GM18520 (cell line): ENCODE measurements at regions not wholly inside any gene's neighbourhood (a gene's known extent, or its start where the extent isn't known, plus 50 kb on each side); places are given as distances from the start of the nearest gene placed in this dataset.
"Not testable (repeated sequence)": the region's sequence is repeated elsewhere in the genome, so short reads cannot be mapped to it uniquely, and the experiment has no call there.

Source experiments
- ATAC-seq: cut with Tn5 transposase; IDR thresholded peaks from one replicate; pipeline ENCODE4 v1.9.1; 2021; ENCODE audit not compliant: unreplicated experiment

DNA sequence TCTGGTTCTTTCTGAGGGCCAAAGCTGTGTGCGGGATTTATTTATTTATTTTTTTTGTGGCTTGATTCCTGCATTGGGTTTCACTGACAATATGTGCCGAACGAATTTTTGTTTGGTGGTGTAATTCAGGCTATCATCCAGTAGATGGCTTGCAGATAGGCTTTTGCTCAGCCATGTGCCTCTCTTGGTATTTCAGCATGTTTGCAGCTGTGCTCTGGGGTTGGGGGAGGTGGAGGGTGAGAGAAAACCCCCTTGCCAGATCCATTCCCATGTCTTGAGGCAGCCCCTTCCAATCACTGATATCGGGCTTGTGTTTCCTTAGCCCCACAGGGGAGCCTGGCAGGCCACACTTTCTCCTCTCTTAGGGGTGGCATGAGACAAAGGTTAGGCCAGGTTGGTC is 302.4 kb downstream of the PTGER3 start:
- no peak for ATAC-seq

DNA sequence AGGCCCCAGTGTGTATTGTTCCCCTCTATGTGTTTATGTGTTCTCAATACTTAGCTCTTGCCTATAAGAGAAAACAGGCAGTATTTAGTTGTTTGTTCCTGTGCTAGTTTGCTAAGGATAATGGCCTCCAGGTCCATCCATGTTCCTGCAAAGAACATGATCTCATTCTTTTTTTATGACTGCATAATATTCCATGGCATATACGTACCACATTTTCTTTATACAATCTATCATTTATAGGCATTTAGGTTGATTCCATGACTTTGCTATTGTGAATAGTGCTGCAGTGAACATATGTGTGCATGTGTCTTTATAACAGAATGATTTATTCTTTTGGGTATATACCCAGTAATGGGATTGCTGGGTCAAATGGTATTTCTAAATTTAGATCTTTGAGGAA is 301.6 kb downstream of the PTGER3 start:
- ATAC-seq, result not testable (repeated sequence)

DNA sequence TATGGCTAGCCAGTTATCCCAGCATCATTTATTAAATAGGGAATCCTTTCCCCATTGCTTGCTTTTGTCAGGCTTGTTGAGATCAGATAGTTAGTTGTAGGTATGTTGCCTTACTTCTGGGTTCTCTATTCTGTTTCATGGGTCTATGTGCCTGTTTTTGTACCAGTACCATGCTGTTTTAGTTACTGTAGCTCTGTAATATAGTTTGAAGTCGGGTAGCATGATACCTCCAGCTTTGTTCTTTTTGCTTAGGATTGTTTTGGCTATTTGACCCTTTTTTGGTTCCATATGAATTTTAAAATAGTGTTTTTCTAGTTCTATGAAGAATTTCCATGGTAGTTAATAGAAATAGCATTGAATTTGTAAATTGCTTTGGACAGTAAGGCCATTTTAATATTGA is 300.5 kb downstream of the PTGER3 start:
- ATAC-seq, result not testable (repeated sequence)

DNA sequence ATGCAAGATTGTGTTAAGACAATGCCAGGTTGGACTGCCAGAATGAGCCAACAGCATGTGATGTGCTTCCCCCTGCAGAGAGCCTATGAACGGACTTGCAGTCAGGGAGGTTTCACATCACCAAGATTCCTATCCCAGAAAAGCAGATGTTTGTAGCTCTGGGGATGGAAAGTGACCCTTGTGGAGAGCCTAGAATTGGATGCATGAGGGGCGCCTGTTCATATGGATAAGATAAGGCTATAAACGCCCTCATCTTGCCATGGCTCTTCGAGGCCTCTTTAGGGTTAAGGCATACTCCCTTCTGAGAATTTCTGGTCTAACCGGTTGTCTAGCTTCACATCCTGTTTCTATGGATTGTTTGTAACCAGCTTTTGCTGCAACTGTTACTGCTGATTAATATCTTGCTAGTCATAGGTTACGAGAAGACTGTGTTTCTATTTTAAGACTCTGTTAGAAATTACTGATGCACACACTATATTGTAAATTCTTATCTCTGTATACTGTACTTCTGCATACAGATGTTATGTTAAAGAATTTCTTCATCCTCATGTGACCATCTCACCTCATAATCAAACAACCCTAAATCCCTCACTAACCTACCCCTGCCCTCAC is 295.8 kb downstream of the PTGER3 start:
- ATAC-seq, result not testable (repeated sequence)

DNA sequence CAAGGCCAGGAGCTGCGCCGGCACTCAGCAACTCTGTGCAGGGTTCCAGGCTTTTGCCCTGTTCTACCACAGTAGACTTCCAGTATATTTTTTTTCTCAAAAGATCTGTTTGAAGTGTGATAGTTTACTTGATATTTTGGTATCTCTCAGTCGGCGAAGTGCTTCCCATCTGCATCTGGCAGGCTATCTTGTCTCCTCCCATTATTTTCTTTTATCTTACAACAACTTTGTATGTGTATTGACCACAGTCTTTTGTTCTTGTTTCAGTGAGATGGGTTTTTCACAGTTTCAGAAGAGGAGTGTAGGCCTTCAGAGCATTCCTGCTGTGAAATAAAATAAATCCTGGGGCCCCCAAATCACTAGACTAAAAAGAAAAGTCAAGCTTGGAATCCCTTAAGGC is 292.9 kb downstream of the PTGER3 start:
- no peak for ATAC-seq

DNA sequence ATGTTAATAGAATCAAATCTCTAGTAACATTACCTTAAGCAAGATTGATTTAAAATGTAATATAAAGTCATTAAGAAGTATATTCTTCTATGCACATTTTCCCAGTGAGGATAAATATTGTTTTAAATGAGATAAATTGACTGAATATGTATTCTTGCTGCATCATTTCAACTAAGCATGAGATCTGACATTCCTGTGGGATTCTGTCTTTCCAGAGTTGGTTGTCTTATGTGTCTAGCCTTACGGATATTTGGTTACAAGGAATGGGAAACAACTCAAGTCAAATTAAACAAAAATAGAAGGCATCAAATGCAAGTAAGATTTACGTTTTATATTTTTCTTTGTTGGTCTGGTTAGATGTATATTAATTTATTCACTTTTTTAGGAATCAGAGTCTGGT is 287.5 kb downstream of the PTGER3 start:
- no peak for ATAC-seq

DNA sequence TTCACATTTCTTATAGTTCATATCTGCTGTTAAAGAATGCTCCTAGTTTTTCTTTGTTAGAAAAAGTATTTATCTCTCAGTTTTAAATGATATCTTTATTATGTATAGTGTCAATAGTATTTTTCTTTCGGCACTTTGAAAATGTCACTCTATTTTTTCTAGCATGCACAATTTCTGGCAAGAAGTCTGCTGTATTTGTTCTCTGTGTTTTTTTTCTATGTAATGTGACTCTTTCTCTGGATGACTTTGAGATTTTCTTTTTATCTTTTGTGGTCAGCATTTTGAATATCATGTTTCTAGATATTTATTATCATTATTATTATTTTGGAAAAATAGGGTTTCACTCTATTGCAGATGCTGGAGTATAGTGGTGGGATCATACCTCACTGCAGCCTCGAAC is 285.2 kb downstream of the PTGER3 start:
- ATAC-seq, result no peak

DNA sequence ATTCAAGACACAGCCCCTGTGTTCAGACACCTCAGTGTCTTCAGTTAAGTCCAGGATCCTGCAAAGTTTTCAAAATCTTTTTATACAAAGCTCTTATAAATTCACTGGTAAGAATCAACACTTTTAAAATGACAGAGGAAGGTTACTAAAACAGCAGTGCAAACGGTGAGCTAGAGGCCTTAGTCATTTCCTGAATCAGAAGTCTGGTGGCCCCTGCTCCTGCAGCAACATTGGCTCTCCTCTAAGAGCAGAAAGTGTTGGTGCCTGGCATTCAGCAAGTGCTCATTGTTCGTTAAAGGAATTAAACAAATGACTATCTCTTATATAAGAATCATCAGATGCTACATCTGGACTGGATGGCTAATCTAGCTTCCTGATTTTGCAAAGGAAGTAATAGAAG is 282.9 kb downstream of the PTGER3 start:
- ATAC-seq, result no peak

DNA sequence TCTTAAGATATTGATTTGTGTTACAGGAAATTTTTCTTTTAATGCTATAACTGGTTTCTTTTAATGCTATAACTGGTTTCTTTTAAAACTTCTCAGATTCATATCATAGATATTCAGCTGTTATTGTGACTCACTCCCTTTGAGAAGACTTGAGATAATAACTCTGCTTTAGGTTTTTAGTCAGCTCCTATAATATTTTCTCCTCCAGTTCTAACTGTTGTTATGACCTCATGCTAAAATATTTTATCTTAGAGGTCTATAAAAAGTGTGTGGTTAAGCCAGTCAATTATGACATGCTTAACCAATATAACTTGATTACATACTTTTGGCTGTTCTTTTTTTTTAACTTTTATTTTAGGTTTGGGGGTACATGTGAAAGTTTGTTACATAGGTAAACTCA is 280.2 kb downstream of the PTGER3 start:
- ATAC-seq, result no peak

DNA sequence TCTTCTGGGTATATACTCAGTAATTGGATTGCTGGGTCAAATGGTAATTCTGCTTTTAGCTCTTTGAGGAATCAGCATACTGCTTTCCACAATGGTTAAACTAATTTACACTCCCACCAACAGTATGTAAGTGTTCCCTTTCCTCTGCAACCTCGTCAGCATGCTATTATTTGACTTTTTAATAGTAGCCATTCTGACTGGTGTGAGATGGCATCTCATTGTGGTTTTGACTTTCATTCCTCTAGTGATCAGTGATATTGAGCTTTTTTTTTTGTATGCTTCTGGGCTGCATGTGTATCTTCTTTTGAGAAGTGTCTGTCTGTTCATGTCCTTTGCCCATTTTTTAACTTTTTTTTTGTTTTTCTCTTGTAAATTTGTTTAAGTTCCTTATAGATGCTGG is 279.4 kb downstream of the PTGER3 start:
- ATAC-seq, result no peak

DNA sequence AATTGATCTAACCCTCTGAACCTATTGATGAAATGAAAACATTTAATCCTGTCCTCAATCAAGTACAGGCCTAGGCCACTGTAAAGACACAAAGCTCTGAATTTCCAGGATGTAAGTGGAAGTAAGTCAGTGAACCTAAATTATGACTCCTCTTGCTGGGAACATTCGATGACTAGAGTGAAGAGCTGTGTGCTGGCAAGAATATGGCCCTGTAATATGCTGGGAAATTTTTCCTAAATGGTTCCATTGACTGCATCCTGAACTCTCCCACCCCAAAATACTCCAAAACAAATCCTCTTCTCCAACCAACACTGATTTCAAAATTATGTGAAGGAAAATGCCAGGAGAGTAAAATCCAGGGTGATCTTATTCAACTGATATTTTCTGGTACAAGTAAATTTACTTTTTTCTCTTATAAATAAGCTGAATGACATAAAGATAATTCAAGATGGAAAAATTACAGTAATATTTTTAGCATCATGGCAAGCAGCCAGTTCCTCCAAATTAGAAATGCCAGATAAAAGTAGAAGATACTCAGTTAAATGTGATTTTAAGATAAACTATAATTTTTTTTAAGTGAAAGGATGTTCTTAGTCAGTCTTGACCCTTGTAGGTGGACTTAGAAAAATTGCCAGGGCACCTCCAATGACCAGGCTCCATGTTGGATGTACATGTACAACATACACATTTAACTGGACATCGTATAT is 269.4 kb downstream of the PTGER3 start:
- ATAC-seq, result no peak

DNA sequence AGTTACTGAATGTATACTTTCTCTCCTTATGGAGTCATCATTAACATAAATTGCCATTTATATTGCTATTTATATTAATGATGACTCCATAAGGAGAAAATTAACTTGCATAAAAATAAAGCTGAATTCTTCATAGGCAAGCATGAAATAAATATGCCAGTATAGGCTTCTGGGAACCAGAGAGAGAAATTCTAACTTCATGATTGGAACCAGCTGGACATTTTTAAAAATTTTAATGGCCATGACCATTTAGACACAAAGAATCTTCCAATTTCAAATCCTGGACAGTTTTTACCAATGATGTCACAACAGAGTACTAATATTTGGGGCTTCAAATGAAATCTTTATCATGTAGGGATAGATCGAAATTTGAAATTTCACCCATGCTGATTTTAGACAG is 268.7 kb downstream of the PTGER3 start:
- no peak for ATAC-seq

DNA sequence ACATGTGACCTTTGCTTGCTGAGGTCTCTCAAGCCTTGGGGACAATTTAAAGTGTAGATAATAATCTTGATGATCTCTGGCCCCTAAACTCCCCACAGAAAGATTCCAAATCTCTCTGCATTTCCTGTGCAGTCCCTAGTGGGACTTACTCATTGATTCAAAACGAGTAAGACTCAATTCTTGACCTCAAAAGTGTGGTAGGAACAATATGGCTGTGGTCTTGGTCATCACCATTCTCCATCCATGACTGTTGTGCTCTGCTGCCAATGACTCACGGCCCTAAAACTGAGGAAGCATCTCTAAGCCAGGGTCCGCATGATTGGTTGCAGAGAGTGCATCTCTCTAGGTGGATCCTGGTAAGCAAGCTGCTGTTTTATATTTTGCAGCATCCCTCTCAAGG is 268.0 kb downstream of the PTGER3 start:
- ATAC-seq, result peak; percentile 52

DNA sequence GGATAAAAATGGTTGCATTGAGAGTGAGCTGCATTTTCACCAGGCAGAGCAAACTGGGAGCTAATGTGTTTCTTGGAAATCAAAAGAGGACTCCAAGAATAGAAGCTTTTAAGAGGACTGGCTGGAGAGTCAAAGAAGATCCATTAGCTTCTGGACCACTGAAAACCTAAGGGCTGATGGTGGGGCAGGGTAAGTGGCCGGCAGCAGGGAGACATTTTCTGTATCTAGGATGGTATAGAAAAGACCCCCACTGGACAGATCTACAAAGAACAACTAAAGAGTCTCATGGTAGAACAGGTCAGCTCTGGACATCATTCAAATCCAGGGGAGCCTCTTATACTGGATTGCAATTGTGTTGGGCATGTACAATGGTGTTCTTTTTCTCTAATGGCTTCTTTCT is 262.3 kb downstream of the PTGER3 start:
- no peak for ATAC-seq

DNA sequence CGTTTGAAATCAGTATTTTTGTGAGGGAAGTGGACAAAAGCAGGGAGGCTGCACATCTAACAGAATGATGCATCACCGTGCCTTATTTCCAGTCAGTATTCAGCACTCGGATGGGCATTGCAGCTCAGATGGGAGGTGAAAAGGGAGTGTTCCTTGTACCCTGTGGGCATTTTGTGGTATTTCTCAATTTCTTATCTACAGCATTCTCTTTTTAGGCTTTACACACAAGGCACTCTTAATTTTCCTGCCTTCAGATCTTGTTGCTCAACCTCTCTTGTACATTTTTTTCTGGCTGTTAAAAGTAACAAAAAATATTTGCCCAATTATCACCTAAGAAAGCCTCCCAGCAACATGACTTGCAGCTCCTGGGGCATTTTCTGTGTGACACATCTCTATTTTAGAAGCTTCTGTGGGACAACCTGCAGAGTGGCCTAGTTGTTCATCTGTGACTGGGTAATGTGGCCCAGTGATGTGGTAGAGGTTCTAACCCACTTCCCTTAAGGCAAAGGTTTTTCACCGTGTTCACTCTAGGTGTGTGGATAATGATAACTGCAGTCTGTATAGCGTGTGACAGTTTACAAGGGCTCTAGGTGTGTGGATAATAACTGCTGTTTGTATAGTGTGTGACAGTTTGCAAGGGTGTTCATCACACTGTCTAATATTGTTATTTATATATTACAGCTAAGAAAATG is 257.2 kb downstream of the PTGER3 start:
- no peak for ATAC-seq

DNA sequence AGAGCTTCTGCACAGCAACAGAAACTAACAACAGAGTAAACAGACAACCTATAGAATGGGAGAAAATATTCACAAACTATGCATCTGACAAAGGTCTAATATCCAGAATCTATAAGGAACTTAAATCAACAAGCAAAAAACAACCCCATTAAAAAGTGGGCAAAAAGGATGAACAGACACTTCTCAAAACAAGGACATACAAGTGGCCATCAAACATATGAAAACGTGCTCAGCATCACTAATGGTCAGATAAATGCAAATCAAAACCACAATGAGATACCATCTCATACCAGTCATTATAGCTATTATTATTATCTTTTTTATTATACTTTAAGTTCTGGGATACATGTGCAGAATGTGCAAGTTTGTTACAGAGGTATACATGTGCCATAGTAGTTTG is 252.6 kb downstream of the PTGER3 start:
- not testable (repeated sequence) for ATAC-seq

DNA sequence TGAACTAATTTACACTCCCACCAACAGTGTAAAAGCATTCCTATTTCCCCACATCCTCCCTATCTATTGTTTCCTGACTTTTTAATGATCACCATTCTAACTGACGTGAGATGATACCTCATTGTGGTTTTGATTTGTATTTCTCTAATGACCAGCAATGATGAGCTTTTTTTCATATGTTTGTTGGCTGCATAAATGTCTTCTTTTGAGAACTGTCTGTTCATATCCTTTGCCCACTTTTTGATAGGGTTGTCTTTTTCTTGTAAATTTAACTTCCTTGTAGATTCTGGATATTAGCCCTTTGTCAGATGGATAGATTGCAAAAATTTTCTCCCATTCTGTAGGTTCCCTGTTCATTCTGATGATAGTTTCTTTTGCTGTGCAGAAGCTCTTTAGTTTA is 251.3 kb downstream of the PTGER3 start:
- ATAC-seq, result not testable (repeated sequence)

DNA sequence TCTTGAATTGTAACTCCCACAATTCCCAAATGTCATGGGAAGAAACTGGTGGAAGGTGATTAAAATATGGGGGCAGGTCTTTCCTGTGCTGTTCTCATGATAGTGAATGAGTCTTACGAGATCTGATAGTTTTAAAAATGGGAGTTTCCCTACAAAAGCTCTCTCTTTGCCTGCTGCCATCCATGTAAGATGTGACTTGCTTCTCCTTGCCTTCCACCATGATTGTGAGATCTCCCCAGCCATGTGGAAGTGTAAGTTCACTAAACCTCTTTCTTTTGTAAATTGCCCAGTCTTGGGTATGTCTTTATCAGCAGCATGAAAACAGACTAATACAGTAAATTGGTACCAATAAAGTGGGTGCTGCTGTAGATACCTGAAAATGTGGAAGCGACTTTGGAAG is 245.0 kb downstream of the PTGER3 start:
- not testable (repeated sequence) for ATAC-seq

DNA sequence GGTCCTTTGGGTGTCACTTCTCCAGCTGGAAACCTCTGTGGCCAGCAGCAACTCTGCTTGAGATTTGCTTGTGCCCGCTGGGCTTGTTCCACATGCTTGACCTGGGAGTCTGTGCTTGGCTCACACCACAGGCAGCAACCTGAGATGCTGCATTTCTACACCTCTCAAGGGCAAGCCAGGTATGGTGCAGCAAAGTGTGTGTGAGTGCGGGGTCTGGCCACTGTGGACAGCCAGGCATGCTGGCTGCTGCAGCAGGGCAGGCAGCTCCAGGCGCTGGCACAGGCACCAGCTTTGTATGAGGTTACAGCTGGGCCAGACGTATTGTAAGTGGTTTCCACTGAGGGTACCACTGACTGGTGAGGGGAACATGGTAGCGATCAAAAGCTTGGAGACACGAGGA is 242.0 kb downstream of the PTGER3 start:
- no peak for ATAC-seq

DNA sequence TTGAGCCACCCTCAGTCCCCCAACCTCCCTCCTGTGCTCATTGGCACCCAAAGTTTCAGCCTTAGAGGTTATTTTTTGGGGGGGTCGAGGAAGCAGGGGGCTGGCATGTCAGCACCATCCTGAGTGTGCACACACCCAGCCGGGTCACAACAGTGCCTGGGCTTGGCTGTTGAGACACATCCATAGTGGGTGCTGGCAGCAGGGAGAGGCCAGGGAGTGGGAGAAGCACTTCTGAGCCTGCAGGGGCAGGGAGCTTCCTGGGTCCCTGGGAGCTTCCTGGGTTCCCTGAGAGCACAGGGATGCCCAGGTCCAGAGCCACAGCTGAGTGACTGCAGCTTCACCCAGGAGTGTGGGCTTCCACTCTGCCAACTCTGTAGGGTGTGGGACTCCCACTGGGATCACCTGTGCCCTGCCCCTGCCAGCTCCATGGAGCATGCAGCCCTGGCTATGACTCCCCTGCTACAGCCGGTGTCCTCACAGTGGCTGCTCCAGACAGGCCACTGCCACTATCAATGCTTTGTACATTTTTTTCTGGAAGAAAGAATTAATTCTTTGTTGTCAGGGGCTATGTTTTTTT is 240.4 kb downstream of the PTGER3 start:
- ATAC-seq, result no peak

DNA sequence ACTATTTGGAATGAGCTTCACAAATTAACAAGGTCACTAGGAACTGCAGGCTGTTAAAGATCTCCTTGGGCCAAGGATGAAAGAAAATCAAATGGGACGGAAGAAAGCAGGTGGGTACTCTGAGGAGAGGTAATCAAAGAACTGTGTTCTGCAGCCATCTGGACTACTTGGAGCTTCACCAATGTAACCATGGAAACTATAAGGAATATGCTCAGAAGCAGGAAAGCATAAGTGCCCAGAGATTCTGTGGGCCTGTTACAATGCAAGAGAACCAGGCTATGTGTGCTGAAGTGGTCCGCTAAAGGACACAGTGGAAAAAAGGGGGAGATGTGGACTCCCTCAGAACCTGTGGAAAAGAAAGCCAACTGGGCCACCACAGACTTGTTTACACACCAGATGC is 238.5 kb downstream of the PTGER3 start:
- ATAC-seq, result no peak

DNA sequence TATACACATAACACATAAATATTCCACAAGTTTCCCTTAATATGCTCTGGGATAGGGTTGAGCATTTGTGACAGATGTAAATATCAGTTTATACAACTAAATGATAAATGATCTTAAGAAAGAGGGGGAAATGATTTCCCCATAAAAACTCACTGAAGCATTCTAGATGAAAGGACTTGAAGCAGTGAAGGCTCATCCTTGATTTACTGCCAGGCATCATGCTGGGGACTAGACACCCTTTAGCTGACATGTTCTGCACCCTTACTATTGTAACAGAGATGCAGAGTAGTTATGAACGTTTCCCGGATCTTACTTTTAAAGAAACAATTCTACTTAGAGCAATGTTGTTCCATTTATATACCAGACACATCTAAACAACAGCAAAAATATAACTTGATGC is 235.8 kb downstream of the PTGER3 start:
- no peak for ATAC-seq
